Liver (tissue), 7 donors: ENCODE measurements at regions not wholly inside any gene's neighbourhood (a gene's known extent, or its start where the extent isn't known, plus 50 kb on each side); places are given as distances from the start of the nearest gene placed in this dataset.
"Not testable (repeated sequence)": the region's sequence is repeated elsewhere in the genome, so short reads cannot be mapped to it uniquely, and the experiment has no call there.

Experiments
- DNase-seq: peaks from one replicate; pipeline ENCODE4 v3.0.0-alpha.2; 2017; ENCODE audit warnings: low spot score
- H3K27ac ChIP-seq, 2 donors: one replicate each; pipeline ENCODE4 v1.7.0; 2013; ENCODE audit warnings: inconsistent platforms in 2 of 2, low read length in 2 of 2, control low read depth in 1 of 2, low read depth in 1 of 2, mild to moderate bottlenecking in 1 of 2
- H3K27me3 ChIP-seq, 4 donors: one replicate each; pipeline versions ENCODE4 v1.6.1 to v1.7.0; 2013; ENCODE audit warnings: low read length in 3 of 4, inconsistent platforms in 1 of 4, mild to moderate bottlenecking in 1 of 4, moderate library complexity in 1 of 4; ENCODE audit not compliant: control insufficient read depth in 4 of 4, insufficient read depth in 4 of 4
- H3K36me3 ChIP-seq, 4 donors: one replicate each; pipeline versions ENCODE4 v1.6.1 to v1.7.0; 2013; ENCODE audit warnings: low read length in 3 of 4, mild to moderate bottlenecking in 3 of 4, low read depth in 1 of 4, moderate library complexity in 1 of 4; ENCODE audit not compliant: control insufficient read depth in 4 of 4, insufficient read depth in 3 of 4
- H3K4me1 ChIP-seq, 4 donors: one replicate each; pipeline versions ENCODE4 v1.6.1 to v1.7.0; 2013; ENCODE audit warnings: low read length in 3 of 4, mild to moderate bottlenecking in 3 of 4, moderate library complexity in 1 of 4; ENCODE audit not compliant: control insufficient read depth in 4 of 4, insufficient read depth in 4 of 4
- H3K4me3 ChIP-seq, 3 donors: one replicate each; pipeline versions ENCODE4 v1.6.1 to v1.7.0; 2013; ENCODE audit warnings: low read length in 3 of 3, control low read depth in 1 of 3, low read depth in 1 of 3, mild to moderate bottlenecking in 1 of 3
- H3K9ac ChIP-seq, 2 donors: one replicate each; pipeline ENCODE4 v1.7.0; 2013; ENCODE audit warnings: low read length in 2 of 2, mild to moderate bottlenecking in 2 of 2, moderate library complexity in 2 of 2, control low read depth in 1 of 2, low read depth in 1 of 2
- H3K9me3 ChIP-seq, 4 donors: one replicate each; pipeline versions ENCODE4 v1.6.1 to v1.7.0; 2013; ENCODE audit warnings: low read length in 3 of 4; ENCODE audit not compliant: control insufficient read depth in 4 of 4
- HNF4A ChIP-seq, 2 donors: conservative IDR thresholded peaks; 2 replicates each; pipeline ENCODE4 v1.6.1; 2016; ENCODE audit warnings: antibody characterized with exemption in 2 of 2, mild to moderate bottlenecking in 2 of 2
- RXRA ChIP-seq, 2 donors: IDR thresholded peaks; 2 replicates each; pipeline ENCODE4 v1.6.1; 2017 to 2018; ENCODE audit warnings: antibody characterized with exemption in 2 of 2, mild to moderate bottlenecking in 1 of 2
- whole genome bisulfite sequencing: extraction: QIAGEN DNeasy Blood & Tissue Kit; methylation state at CpG from one replicate; pipeline ENCODE4 v1.1.7; 2013; 5-methylcytosine and 5-hydroxymethylcytosine counted together
- donor health status: healthy.
- donor health status: healthy.
- donor health status: healthy.
- donor health status: healthy.

- H3K4me3 ChIP-seq, H3K4me1 ChIP-seq, H3K9ac ChIP-seq, H3K27ac ChIP-seq, H3K27me3 ChIP-seq, H3K9me3 ChIP-seq, H3K36me3 ChIP-seq, DNase-seq: not testable (repeated sequence)
- 44% methylated on average over 2 of the region's 3 CpGs for WGBS
- peak in 1 of 2 donors; percentile 20 for TF ChIP-seq HNF4A (conservative IDR thresholded peaks at IDR 0.05)
- TF ChIP-seq RXRA (IDR thresholded peaks at IDR 0.05) = peak in 1 of 2 donors; percentile 14
Observed at GRCh38 chrY:22883569-22883968, 100.5 kb upstream of the BPY2 start.

GRCh38 chrY:22887949-22888348, 96.1 kb upstream of the BPY2 start:
- H3K9me3 ChIP-seq, H3K27ac ChIP-seq, H3K36me3 ChIP-seq, H3K9ac ChIP-seq, H3K4me3 ChIP-seq, DNase-seq, H3K4me1 ChIP-seq, H3K27me3 ChIP-seq: not testable (repeated sequence)
- WGBS = no CpG with 5 or more reads among the region's 1 CpG

- WGBS = no CpG with 5 or more reads among the region's 3 CpGs
- H3K27me3 ChIP-seq, H3K27ac ChIP-seq, H3K9ac ChIP-seq, H3K9me3 ChIP-seq, H3K4me1 ChIP-seq, DNase-seq, H3K4me3 ChIP-seq, H3K36me3 ChIP-seq: not testable (repeated sequence)
Observed at GRCh38 chrY:22903503-22904192, 80.4 kb upstream of the BPY2 start.

- H3K9ac ChIP-seq, H3K4me3 ChIP-seq, DNase-seq, H3K9me3 ChIP-seq, H3K27me3 ChIP-seq, H3K27ac ChIP-seq, H3K4me1 ChIP-seq, H3K36me3 ChIP-seq: not testable (repeated sequence)
- WGBS = no CpG with 5 or more reads among the region's 2 CpGs
Observed at GRCh38 chrY:22915069-22915468, 69.0 kb upstream of the BPY2 start.

- H3K27ac ChIP-seq, H3K4me1 ChIP-seq: not testable (repeated sequence)
- no CpG with 5 or more reads among the region's 2 CpGs for WGBS
Observed at GRCh38 chrY:22927667-22928066, 56.4 kb upstream of the BPY2 start.

GRCh38 chrY:22933454-22933853, 50.6 kb upstream of the BPY2 start:
- H3K27me3 ChIP-seq, H3K4me3 ChIP-seq, H3K9ac ChIP-seq, H3K9me3 ChIP-seq, H3K36me3 ChIP-seq, H3K27ac ChIP-seq, H3K4me1 ChIP-seq, DNase-seq: not testable (repeated sequence)
- no CpG with 5 or more reads among the region's 1 CpG for WGBS

More at GRCh38 chrY:22927667-22928066, 56.4 kb upstream of the BPY2 start:
- not testable (repeated sequence) for H3K27me3 ChIP-seq, H3K36me3 ChIP-seq, H3K9ac ChIP-seq, H3K4me3 ChIP-seq, DNase-seq, H3K9me3 ChIP-seq
